Bone marrow (tissue), 2 donors: ENCODE measurements at regions not wholly inside any gene's neighbourhood (a gene's known extent, or its start where the extent isn't known, plus 50 kb on each side); places are given as distances from the start of the nearest gene placed in this dataset.

Experiments used
- DNase-seq, 2 donors: peaks; one replicate each; lab custom pipeline; 2025; lab: John Stamatoyannopoulos, UW

GRCh38 chr14:26855077-26855753, 257.4 kb upstream of the NOVA1 start:
- no peak for DNase-seq

GRCh38 chr14:26856876-26857518, 259.2 kb upstream of the NOVA1 start:
- no peak for DNase-seq

- no peak for DNase-seq
Measured at GRCh38 chr14:26859483-26859882, 261.6 kb upstream of the NOVA1 start.

- DNase-seq: no peak
Measured at GRCh38 chr14:26860111-26860510, 262.3 kb upstream of the NOVA1 start.

- DNase-seq: no peak
Measured at GRCh38 chr14:26863736-26864135, 265.9 kb upstream of the NOVA1 start.

- no peak for DNase-seq
Measured at GRCh38 chr14:26866721-26867120, 268.9 kb upstream of the NOVA1 start.

GRCh38 chr14:26867171-26867757, 269.4 kb upstream of the NOVA1 start:
- DNase-seq: no peak

GRCh38 chr14:26870096-26870495, 272.3 kb upstream of the NOVA1 start:
- DNase-seq: no peak

GRCh38 chr14:26870722-26871617, 273.1 kb upstream of the NOVA1 start:
- no peak for DNase-seq

- no peak for DNase-seq
Measured at GRCh38 chr14:26872515-26873361, 274.9 kb upstream of the NOVA1 start.

GRCh38 chr14:26873362-26873960, 275.6 kb upstream of the NOVA1 start:
- no peak for DNase-seq

- no peak for DNase-seq
Measured at GRCh38 chr14:26887847-26888246, 290.0 kb upstream of the NOVA1 start.

GRCh38 chr14:26888592-26888991, 290.8 kb upstream of the NOVA1 start:
- no peak for DNase-seq

GRCh38 chr14:26896447-26896846, 298.6 kb upstream of the NOVA1 start:
- no peak for DNase-seq

GRCh38 chr14:26897196-26897595, 299.4 kb upstream of the NOVA1 start:
- no peak for DNase-seq

- no peak for DNase-seq
Measured at GRCh38 chr14:26905229-26905628, 307.4 kb upstream of the NOVA1 start.

GRCh38 chr14:26913786-26914185, 316.0 kb upstream of the NOVA1 start:
- no peak for DNase-seq

GRCh38 chr14:26917086-26917485, 319.3 kb upstream of the NOVA1 start:
- no peak for DNase-seq

- no peak for DNase-seq
Measured at GRCh38 chr14:26925876-26926584, 328.2 kb upstream of the NOVA1 start.

GRCh38 chr14:26926585-26926984, 328.8 kb upstream of the NOVA1 start:
- DNase-seq: no peak
